ENCODE measurements at regions not wholly inside any gene's neighbourhood (a gene's known extent, or its start where the extent isn't known, plus 50 kb on each side); places are given as distances from the start of the nearest gene placed in this dataset.
"Not testable (repeated sequence)": the region's sequence is repeated elsewhere in the genome, so short reads cannot be mapped to it uniquely, and the experiment has no call there.

GRCh38 chr2:131665716-131666115, 138.0 kb downstream of the CCDC74A start:
- H3K27me3 ChIP-seq (replicated peaks in 1 of 2; ENCODE audit: control insufficient read depth in 2 of 2, insufficient read depth in 2 of 2, low read length in 1 of 2); POLR2A ChIA-PET; H2AFZ ChIP-seq (ENCODE audit: control insufficient read depth, low read depth, low read length); ATAC-seq; BruUV-seq (replicated peaks); H3K4me2 ChIP-seq (ENCODE audit: control insufficient read depth, insufficient read depth); RAD21 ChIA-PET (ENCODE audit: unreplicated experiment); H3K36me3 ChIP-seq (ENCODE audit: control insufficient read depth in 2 of 2, insufficient read depth in 2 of 2, low read length in 1 of 2); intact Hi-C loops (cut with micrococcal nuclease; ENCODE audit: unreplicated experiment); H4K20me1 ChIP-seq (ENCODE audit: control insufficient read depth, insufficient read depth); H3K4me1 ChIP-seq (ENCODE audit: control insufficient read depth, insufficient read depth, low read length); DNase-seq (ENCODE audit: low read depth, low spot score); in situ Hi-C loops (cut with MboI); FAIRE-seq; H3K27ac ChIP-seq (ENCODE audit: control insufficient read depth, insufficient read depth); SMC1A ChIA-PET (ENCODE audit: uncharacterized antibody, unreplicated experiment); H3K9me3 ChIP-seq (replicated peaks; ENCODE audit: control insufficient read depth, insufficient read depth, low read length); H3K79me2 ChIP-seq (ENCODE audit: control insufficient read depth, insufficient read depth, low read length); H3K4me3 ChIP-seq; H3K9ac ChIP-seq (ENCODE audit: control insufficient read depth, insufficient read depth, low read length): not testable (repeated sequence)
- WGBS (ENCODE audit: insufficient coverage, insufficient replicate concordance, low lambda C conversion rate, missing lambda C conversion rate) = 59% methylated on average over 3 of the region's 3 CpGs
- CTCF ChIA-PET = interaction anchor here (1.3 to 2.6 kb wide), 3 partner anchors 17 to 1333 kb away, joined by 5 to 7 read pairs (median 5); no protein-coding TSS in a partner anchor

GRCh38 chr2:131668794-131669540, 141.3 kb downstream of the CCDC74A start:
- H3K9me3 ChIP-seq (replicated peaks; ENCODE audit: control insufficient read depth, insufficient read depth, low read length); H3K27me3 ChIP-seq (replicated peaks in 1 of 2; ENCODE audit: control insufficient read depth in 2 of 2, insufficient read depth in 2 of 2, low read length in 1 of 2); H3K36me3 ChIP-seq (ENCODE audit: control insufficient read depth in 2 of 2, insufficient read depth in 2 of 2, low read length in 1 of 2); POLR2A ChIA-PET; H4K20me1 ChIP-seq (ENCODE audit: control insufficient read depth, insufficient read depth); H3K4me3 ChIP-seq; intact Hi-C loops (cut with micrococcal nuclease; ENCODE audit: unreplicated experiment); in situ Hi-C loops (cut with MboI); H3K79me2 ChIP-seq (ENCODE audit: control insufficient read depth, insufficient read depth, low read length); FAIRE-seq; H3K4me2 ChIP-seq (ENCODE audit: control insufficient read depth, insufficient read depth); H3K9ac ChIP-seq (ENCODE audit: control insufficient read depth, insufficient read depth, low read length): not testable (repeated sequence)
- BruUV-seq (replicated peaks) = TSS peak; percentile 70
- Histone ChIP-seq H2AFZ (ENCODE audit: control insufficient read depth, low read depth, low read length) (peak overlapping the region; percentile 23; the same call in 1 of the 2 replicates), H3K27ac (ENCODE audit: control insufficient read depth, insufficient read depth) (peak overlapping the region; percentile 67), H3K4me1 (ENCODE audit: control insufficient read depth, insufficient read depth, low read length) (peaks cover 19% of the 10 kb centered on the region)
- peak; percentile 27 for ATAC-seq
- DNase-seq (ENCODE audit: low read depth, low spot score) = peak; percentile 73
- 0% methylated on average over 5 of the region's 5 CpGs for WGBS (ENCODE audit: insufficient coverage, insufficient replicate concordance, low lambda C conversion rate, missing lambda C conversion rate)
- SMC1A ChIA-PET (ENCODE audit: uncharacterized antibody, unreplicated experiment) = interaction anchor here (0.7 to 1.2 kb wide), 2 partner anchors 13 to 22 kb away, joined by 3 to 4 read pairs; no protein-coding TSS in a partner anchor
- RAD21 ChIA-PET (ENCODE audit: unreplicated experiment) = interaction anchor here (2.6 kb wide), 1 partner anchor 13 kb away, joined by 10 read pairs; no protein-coding TSS in a partner anchor
- CTCF ChIA-PET = interaction anchor here (1.6 kb wide), 1 partner anchor 13 kb away, joined by 7 read pairs; no protein-coding TSS in a partner anchor
- TF ChIP-seq CREM (IDR thresholded peaks at IDR 0.05; ENCODE audit: low read depth) (peak; percentile 44), TCF7 (IDR thresholded peaks at IDR 0.05; ENCODE audit: borderline replicate concordance) (peak; percentile 20; the same call in 1 of the 2 replicates), PBX3 (IDR thresholded peaks at IDR 0.05; ENCODE audit: insufficient replicate concordance, low read depth, low read length) (peak; percentile 91), PKNOX1 (IDR thresholded peaks at IDR 0.05) (peak; percentile 74), NFIC (IDR thresholded peaks at IDR 0.05; ENCODE audit: low read depth, low read length) (peak; percentile 49; the same call in 1 of the 2 replicates), MEF2A (IDR thresholded peaks at IDR 0.05; ENCODE audit: insufficient read depth, low read depth, low read length) (peak; percentile 59; the same call in 1 of the 2 replicates), RAD21 (IDR thresholded peaks at IDR 0.05; ENCODE audit: insufficient read depth, low read depth, low read length) (peak; percentile 30; the same call in 1 of the 2 replicates), JUNB (IDR thresholded peaks at IDR 0.05) (peak; percentile 58), BCL11A (IDR thresholded peaks at IDR 0.05; ENCODE audit: low read depth, low read length) (peak; percentile 53), NR2F1 (conservative IDR thresholded peaks at IDR 0.05) (peak; percentile 44; the same call in 1 of the 2 replicates), TCF3 (IDR thresholded peaks at IDR 0.05; ENCODE audit: borderline replicate concordance, insufficient read depth, low read depth, low read length) (peak; percentile 44; the same call in 1 of the 2 replicates), MEF2B (IDR thresholded peaks at IDR 0.05; ENCODE audit: partially characterized antibody, poor library complexity, severe bottlenecking) (peak; percentile 29), ATF7 (IDR thresholded peaks at IDR 0.05; ENCODE audit: low read depth) (peak; percentile 41; the same call in 1 of the 2 replicates), TCF12 (IDR thresholded peaks at IDR 0.05; ENCODE audit: low read depth, low read length) (peak; percentile 73; the same call in 1 of the 2 replicates), RUNX3 (IDR thresholded peaks at IDR 0.05; ENCODE audit: low read length) (0 out of 2 replicates have a peak, but pooled peaks have one; percentile 9)
